ENCODE measurements at regions not wholly inside any gene's neighbourhood (a gene's known extent, or its start where the extent isn't known, plus 50 kb on each side); places are given as distances from the start of the nearest gene placed in this dataset.
A peak's percentile ranks its signal among the peaks of the same experiment; 100 is the strongest.

DNA sequence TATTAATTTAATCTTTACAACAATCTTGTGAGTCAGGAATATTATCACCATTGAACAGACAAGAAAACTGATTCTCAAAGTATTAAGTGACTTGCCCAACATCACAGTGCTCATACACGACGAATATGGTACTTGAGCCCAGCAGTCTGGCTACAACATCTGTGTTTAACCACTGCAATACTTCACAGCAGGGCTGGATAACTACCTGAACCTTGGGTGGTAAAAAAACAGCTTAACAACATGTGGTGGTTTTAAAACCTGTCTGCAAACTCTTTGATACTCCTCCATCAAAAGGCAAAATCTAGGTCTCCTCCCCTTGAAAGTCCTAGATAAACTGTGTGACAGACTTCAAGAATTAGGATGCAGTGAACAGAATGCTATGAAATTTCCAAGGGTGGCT is 424.6 kb upstream of the CADM1 start:
- no peak for DNase-seq

DNA sequence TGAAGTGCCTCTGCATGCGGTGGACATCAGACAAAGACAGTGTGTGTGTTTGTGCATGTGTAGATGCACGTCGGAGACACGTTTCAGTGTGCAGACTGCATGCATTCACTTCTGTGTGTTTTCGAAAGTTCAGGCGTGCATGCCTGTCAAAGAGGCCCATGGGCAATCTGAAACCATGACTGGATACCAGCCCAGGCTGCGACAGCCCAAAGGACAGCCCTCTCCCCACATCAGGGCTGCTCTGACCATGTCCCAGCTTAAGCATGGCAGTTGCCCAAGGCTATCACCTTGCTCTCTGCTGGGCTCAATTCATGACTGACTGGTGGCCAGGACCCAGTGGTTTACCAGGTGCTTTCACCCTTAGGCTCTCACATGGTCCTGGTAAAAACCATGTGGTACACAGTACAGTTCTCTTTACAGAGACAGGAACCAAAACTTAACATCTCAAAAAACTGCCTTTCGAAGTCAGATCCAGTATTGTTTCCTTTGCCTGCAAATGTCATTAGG is 423.7 kb upstream of the CADM1 start:
- DNase-seq, result no peak

DNA sequence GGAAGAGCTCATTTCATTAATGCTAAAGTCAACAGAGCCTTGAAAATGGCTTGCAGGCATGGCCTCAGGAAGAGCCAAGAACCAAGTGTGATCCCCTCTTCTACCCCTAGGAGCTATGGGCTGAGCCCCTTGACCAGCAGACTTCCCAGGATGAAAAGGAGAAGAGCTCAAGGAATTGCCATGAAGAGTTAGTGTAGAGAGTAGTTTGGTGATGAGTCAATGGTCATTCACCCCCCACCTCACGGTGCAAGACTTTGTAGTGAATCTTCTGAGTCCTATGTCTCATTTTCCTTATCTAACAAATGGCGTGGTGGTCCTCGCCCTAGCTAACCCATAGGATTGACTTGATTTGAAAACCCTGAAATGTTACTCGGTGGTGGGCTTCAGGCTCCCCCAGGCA is 422.4 kb upstream of the CADM1 start:
- no peak for DNase-seq

DNA sequence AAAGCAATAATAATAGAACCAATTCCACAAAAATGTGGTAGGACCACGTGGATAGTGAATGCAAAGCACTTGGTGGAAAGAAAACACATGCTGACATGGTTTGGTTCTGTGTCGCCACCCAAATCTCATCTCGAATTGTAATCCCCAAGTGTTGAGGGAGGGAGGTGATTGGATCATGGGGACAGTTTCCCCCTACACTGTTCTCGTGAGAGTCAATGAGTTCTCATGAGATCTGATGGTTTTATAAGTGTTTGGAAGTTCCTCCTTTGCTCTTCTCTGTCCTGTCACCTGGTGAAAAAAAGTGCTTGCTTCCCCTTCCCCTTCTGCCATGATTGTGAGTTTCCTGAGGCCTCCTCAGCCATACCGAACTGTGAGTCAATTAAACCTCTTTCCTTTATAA is 421.9 kb upstream of the CADM1 start:
- DNase-seq, result no peak

DNA sequence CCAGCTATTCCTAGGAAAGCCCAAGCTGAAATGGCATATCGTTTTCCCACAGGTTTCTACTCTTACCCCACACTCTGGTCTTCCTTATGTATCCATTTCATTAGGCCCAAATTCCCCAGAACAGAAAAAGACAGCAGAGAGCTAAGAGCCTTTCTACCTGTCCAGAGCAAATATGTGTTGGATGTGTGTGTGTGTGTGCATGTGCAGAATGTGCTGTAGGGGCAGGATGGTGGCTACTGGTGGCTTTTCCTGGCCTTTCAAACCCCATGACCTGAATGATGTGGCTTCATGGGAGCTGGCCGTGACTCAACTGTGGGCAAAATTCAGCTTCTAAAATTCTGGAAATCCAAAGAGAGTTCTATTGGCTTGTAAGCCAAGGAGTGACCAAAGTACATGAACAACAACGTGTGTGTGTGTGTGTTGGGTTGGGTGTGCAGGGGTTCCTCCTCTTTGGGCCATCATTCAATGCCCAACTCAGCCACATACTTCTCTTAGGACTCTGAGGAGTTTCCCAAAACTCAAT is 421.4 kb upstream of the CADM1 start:
- no peak for DNase-seq

DNA sequence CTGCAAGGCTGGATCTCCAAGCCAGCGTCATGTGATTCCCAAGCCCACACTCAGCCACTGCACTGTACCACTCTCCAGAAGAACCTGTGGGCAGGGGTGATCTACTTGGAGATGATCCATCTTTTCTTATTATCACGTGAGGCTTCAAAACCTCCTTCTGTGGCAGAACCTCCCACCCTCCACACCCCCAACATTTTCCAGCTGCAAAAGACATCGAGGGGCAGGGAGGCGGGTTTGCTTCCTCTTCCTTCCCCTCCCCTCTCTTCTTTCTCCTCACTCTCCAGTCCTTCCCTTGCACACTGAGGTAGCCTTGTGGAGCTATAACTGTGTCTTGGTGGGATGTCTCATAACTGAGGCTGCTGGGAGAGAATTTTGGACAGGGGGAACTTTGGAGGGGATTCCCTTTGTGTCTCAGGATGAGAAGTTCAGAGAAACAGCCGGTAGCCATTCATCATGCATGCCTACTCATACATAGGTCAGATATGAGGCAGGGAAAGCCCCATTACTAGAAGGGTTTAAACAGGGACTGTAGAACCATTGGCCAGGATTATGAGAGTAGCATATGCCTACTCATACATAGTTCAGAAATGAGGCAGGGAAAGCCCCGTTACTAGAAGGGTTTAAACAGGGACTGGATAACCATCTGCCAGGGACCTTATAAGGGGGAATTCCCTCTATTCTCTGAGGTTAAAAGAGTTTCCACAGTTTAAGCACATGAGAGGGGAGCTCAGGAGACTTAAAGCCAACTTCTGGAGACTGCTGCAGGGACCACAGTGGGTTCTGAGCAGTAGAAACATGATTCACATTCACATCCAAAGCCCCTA is 420.7 kb upstream of the CADM1 start:
- no peak for DNase-seq

DNA sequence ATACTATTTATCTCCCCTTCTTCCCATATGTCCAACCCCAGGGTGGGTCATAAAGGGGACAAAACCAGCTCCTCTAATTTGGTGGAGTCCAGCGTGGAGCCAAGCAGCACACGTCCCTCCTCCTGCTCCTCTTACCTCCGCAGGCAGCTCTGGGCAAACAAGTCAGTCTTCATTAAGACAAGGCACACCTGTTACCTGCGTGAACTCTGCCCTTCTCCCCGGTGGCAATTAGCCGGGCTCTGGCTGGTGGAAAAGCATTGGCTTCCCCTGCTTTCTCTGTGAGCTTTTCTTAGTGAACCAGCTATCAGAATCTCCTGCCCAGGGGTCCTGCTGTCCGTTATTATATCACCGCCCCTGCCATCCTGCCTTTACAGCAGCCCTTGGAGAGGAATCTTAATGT is 418.7 kb upstream of the CADM1 start:
- DNase-seq, result no peak

DNA sequence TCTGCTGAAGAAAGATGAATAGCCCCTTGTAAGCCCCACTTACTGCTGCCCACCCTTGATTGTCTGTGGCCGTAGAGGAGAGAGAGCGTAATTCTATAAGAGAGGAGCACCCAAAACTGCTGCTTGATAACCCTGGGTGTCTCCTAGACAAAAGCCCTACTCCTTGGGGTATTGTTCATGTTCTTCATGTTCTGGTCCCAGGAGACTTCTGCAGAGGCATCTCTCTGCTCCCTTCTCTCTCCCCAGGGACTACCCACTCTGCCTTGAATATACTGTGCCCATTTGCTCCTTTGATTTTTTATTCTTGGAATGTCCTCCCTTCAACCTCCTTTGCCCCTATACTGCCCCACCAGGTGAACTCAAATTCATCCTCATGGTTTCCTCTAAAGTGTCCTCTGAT is 417.8 kb upstream of the CADM1 start:
- DNase-seq, result no peak

DNA sequence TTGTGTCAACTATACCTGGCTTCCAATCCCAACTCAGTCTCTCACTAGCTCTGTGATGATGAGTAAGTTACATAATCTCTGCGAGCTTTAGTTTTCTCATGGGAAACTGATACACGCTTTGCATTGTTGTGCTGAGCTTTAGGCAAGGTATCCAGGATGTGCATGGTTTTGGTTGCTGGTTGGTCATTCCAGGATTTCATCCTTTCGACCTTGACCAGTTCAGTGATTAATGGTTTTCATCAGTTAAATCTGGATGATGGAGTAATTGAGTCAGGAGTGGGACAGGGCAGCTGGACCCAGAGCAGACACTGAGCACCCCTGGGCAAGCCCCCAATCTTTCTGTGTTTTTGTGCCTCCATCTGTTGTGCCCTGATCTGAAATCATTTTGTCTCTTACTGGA is 417.3 kb upstream of the CADM1 start:
- DNase-seq, result no peak

DNA sequence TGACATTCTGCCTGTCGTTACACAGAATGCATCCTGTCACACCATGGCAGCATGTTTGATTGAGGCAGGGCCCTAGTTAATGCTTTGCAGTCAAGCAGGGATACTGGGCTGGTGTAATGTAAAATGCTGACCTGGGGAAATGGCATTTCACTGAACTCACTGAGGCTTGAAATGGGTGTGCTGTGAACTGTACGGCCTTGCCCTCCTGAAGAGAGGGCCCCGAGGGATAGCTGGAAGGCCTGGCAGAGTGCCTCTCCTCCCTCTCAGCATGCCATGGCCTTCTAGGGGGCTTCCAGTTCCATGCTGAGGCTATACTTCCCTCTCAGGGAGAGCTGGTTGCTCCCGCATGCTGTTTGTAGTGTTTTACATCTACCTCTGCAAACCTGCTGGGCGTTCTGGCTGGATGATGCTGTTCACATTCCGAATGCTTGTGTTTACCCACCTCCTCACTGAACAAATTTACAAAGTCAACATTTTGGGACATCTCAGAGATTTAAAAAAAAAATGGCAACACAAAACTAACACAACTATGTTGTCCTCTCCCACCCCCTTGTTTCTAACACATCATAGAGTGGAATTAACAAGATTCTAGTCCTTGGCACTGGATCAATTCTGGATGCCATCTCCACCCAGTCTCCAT is 416.7 kb upstream of the CADM1 start:
- DNase-seq, result peak; percentile 49

DNA sequence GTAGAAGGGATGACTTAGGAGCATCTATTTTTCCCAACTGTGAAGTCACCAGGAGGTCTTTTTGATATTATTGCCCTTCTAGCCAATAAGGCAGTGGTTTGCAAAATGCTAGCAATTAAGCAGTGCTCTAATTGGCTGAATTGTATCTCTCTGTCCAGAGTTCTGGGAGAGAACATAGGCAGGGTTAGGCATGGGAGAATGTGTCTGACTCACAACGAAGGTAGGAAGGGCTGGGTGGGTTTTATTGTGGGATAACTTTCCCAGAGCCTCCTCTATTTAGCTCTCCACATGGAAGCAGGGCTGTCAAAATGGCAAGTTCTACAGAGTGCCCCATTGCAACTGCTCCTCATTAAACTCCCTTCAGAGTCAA is 415.9 kb upstream of the CADM1 start:
- no peak for DNase-seq

DNA sequence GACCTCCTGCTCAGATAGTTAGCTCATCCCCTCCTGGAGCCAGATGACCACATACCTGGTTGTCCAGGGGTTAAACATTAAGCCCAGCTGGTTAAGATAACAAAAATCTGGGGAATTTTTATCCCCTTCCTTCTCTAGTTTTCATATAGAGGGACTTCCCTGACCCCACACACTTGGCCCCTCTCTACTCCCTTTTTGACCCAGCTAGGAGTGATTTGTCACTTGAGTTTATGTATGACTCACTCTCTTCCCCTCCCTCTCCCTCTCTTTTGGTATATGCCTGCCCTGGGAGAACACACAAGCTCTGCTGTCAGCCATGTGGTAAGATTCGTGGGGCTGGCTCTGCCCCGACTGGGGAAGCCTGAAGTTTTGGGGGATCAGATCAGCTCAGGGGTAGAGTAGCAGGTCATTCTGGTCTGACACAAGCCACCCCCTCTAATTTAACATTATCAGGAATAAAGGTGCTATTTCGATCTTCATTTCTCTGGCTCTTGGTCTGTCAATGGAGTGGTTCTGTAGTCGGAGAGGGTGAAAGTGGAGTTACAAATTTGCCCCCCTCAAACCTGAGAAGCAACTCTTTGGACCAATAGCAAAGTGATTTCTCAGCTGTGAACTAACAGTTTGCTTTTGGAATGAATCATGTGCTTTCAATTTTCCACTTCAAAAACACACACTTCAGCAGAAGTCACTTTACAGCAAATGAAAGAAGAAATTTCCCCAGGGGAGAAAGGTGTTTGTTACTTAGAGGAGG is 415.3 kb upstream of the CADM1 start:
- DNase-seq, result peak; percentile 48

DNA sequence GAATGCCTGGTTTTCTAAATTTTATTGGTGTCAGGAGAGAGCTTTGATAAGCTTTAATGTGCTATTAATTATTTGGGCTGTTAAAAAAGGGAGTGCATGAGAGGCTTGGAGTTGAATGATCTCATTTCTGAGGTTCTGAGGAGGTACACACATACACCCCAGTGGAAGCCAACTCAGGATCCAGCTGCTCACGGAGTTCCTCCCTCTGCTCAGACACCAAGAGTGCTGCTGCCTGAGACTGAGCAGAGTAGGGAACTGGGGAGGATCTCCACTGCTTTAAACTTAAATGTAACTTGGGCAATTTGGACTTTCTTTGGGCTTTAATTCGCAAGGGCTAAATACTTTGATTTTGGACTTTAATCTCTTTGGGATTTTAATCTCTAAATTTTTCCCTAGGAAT is 414.4 kb upstream of the CADM1 start:
- no peak for DNase-seq

DNA sequence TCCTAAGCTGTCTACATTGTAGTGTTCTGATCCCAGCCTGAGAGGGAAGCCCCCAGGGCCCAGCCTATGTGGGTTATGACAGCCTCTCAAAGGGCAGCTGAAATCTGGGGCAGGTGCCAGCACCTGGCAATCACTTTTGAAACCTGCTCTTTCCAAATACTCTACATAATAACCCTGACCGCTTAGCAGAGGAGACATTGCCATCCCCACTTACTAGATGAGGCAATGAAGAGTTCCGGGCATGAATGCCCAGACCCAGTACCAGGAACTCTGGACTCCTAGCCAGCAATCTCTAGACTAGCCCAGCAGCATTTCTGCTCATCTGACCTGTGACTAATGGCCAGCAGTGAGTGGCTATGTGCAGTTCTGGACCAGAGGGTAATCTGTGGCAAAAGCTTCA is 412.4 kb upstream of the CADM1 start:
- DNase-seq, result no peak

DNA sequence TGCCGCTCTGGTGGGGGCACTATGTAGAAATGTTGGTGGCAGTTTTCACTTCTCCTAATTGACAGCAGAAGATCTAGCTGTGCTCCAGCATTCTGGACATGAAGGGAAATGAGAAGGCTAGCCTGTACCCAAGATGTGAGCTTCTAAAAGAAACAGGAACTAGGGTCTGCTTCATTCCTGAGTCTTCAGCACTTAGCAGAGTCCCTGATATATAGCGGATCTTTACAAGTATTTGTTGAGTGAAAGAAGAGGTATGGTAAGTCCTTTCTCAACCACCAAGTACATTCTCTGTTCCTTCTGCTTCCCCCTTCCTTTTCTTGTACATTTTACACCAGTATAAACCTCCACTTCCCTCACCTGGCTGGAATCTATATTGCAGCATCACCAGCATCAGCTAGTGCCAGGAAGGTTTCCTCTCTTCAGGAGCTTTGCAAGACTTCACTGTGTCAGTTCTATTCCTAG is 408.3 kb upstream of the CADM1 start:
- no peak for DNase-seq

DNA sequence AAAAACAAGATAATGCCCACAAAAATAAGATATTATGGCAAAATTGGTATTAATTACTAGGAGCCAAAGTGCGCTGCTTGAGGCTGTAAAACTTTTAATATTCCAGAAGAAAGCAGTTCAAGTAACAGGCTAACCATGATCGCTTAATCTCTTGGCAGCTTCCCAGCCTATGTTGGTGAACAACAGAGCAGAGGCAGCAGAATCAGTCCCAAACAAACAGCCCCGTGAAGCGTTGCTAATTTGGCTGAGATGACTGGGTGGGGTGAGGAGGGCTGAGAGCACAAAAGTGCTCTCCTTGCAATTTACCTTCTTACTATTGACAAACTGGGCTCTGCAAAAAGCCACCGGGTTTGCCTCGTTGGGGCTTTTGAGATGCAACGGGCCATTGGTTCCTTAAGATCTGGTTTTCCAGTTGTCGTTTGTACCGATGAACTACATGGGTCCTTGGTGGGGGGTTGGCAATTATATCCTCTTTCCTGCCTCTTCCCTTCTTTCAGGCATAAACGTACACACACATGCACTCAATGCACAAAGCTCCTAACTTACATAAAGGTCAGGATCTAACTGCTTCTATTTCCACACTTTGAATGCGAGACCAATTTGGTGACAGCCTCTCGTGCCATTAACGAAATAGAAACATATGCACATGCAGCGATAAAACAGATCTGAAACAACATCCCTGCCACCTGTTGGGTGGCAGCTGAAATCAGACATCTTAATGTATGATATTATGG is 407.6 kb upstream of the CADM1 start:
- no peak for DNase-seq

DNA sequence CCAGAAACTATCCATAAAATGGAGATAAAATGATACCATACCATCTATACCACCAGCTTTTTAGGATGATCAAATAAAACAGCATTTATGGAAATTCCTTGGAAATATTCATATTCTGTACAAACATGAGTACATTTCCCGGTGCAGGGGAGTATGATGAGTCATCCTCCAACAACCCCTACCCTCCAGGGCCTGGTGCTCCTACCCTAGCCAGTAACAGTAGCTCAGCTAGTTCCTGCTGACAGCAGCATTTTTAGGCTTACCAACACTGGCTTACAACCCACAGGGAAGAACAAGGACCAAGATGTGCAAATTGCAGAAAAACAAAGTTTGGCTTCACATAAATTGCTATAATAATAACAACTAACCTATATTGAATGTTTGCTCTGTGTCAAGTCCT is 406.2 kb upstream of the CADM1 start:
- DNase-seq, result no peak

DNA sequence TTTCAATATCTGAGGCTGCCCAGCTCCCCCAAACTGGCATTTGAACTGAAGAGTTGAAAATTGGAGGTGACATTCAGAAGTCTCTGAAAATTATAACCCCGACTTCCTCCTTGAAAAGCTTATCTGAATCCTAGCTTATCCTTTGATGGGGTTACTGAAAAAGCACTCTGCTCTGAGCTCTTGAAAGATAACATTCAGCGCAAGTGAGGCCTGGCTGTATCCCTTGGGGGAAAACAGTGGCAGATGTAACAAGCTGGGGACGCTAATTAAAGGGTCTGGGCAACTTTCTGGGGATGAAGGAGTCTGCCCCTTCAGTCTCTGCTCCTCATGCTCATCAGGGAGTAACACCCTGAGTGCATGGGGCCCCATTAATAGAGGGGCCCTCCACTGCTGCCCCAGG is 402.0 kb upstream of the CADM1 start:
- no peak for DNase-seq

DNA sequence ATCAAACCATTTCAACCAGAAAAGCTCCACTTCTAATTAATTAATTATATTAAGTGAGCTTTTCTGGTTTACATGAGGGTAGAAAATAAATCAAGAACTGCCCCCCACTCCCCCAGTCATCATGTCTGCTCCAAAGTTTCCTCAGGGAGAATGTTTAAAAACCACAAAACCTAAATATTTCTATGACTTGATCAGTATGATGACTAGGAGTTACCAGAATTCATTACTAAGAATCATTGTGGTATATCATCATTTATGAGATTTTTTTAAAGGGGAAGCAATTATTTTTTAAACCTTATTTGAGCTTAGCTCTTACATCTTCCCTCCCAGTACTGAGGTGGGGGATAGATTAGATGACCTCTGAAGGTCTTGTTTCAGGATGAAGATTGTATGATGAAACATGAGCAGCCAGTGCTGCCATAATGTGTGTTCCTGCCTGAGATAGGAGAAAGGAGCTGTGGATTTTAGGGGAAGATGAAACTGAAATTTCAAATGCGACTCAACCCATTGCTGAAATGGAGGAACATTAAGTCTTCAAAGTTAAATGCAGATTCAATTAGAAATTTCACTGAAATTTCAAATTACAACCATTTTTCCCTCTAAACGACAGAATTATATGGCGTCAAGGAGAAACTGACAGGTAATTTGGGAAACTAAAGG is 401.3 kb upstream of the CADM1 start:
- DNase-seq, result no peak

DNA sequence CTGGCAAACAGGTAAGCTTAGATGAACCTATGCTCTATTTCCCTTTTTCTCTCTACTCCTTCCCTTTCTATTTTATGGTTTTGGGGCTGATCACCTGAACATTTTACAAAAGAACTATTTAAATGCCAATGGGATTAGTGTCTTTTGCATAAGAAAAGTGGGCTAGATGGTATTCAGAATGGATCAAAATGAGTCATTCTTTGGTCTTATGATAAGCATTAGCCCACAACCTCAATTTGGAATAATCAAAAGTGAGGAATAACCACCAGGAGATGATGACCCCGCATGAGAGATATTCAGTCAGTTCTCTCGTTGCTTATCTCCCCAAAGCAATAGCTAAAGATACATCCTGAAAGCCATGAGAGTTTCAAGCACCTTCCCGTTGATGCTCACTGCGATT is 399.0 kb upstream of the CADM1 start:
- DNase-seq, result no peak

DNA sequence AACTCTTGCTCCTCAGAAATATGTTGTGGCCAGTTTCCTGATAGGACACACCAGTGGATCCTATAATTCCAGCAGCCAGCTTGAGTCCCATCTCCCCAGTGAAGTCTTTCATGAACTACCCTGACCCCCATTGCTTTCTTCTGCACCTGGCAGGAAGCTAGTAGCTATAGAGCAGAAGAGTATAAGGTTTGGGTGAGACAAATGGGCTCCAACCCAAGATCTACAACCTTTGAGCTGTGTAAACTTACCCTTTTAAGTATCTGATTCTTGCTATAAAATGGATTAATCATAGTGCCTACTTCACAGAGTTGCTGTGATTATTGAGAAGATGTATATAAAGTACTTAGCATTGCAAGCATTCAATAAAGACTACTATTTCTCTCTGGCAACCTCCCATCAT is 396.9 kb upstream of the CADM1 start:
- no peak for DNase-seq
